PC-9 (cell line): ENCODE measurements at regions not wholly inside any gene's neighbourhood (a gene's known extent, or its start where the extent isn't known, plus 50 kb on each side); places are given as distances from the start of the nearest gene placed in this dataset.

Experiments used
- EZH2 ChIP-seq: fragments of 200-600 bp; sonication (generic); IDR thresholded peaks from 2 replicates; pipeline ENCODE4 v1.8.0; 2017; ENCODE audit warnings: antibody characterized with exemption, low read depth
- TF ChIP-seq, protein P1 (sequence below): fragments of 200-600 bp; sonication (generic); conservative IDR thresholded peaks from 2 replicates; pipeline ENCODE4 v1.6.1; 2017; ENCODE audit warnings: mixed run types, antibody characterized with exemption, mild to moderate bottlenecking, moderate library complexity

DNA sequence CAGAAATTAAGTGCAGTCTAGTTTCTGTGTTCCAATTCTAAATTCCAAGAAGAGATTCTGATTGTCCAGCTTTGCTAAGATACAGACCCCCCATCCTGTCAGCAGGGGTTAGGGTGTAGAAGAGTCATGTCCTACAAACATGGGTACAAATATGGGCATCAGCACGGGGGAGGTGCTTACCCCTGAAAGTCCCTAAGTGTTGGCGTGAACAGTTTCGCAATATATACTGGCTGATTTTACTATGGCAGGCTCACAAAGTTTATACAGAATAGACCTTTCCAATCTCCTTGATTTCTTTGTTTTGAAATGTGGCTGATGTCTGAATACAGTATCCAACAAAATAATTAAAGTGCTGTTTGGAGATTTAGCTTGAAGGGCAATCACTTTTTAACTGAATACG is 71.6 kb upstream of the PPM1H start:
- TF ChIP-seq, protein P1, sequence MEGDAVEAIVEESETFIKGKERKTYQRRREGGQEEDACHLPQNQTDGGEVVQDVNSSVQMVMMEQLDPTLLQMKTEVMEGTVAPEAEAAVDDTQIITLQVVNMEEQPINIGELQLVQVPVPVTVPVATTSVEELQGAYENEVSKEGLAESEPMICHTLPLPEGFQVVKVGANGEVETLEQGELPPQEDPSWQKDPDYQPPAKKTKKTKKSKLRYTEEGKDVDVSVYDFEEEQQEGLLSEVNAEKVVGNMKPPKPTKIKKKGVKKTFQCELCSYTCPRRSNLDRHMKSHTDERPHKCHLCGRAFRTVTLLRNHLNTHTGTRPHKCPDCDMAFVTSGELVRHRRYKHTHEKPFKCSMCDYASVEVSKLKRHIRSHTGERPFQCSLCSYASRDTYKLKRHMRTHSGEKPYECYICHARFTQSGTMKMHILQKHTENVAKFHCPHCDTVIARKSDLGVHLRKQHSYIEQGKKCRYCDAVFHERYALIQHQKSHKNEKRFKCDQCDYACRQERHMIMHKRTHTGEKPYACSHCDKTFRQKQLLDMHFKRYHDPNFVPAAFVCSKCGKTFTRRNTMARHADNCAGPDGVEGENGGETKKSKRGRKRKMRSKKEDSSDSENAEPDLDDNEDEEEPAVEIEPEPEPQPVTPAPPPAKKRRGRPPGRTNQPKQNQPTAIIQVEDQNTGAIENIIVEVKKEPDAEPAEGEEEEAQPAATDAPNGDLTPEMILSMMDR, result no peak
- no peak for TF ChIP-seq EZH2
